GM23248 (cell line): ENCODE measurements at regions not wholly inside any gene's neighbourhood (a gene's known extent, or its start where the extent isn't known, plus 50 kb on each side); places are given as distances from the start of the nearest gene placed in this dataset.

Source experiments
- EZH2 ChIP-seq: fragments of 200-600 bp; sonication (generic); IDR thresholded peaks from 2 replicates; pipeline ENCODE4 v1.6.1; 2018; ENCODE audit warnings: antibody characterized with exemption, mild to moderate bottlenecking; ENCODE audit not compliant: insufficient read depth, poor library complexity, severe bottlenecking
- EZH2phosphoT487 ChIP-seq: fragments of 200-600 bp; sonication (generic); IDR thresholded peaks from 2 replicates; pipeline ENCODE4 v1.6.1; 2018; ENCODE audit warnings: antibody characterized with exemption, moderate library complexity, mild to moderate bottlenecking, low read depth; ENCODE audit not compliant: insufficient read depth

GRCh38 chr18:22067109-22067508 lies 102.3 kb upstream of the GATA6 start:
- TF ChIP-seq EZH2: no peak
- TF ChIP-seq EZH2phosphoT487: no peak
